ENCODE measurements at regions not wholly inside any gene's neighbourhood (a gene's known extent, or its start where the extent isn't known, plus 50 kb on each side); places are given as distances from the start of the nearest gene placed in this dataset.

DNA sequence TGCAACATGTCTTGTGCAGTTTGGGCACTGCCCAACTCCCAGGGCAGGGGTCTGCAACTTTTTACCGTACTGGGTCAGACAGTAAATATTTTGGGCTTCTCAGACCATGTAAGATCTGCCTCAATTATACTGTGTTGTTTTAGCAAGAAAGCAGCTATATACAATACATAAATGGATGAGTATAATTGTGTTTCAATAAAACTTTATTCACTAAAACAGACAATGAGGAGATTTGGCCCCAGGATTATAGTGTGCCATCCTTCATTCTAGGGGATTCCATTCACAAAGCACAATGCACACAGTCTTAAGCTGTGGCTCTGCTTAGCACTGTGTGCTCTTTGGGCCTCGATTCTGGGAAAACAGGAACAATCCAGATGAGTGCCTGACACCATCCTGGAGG is 354.4 kb upstream of the PROK2 start:
- TF ChIP-seq CTCF (IDR thresholded peaks at IDR 0.05) (no peak), POLR2AphosphoS5 (IDR thresholded peaks at IDR 0.05; ENCODE audit: insufficient read depth in 1 of 2, low read depth in 1 of 2) (no peak)

Measured in vagina (tissue), 2 donors.